ENCODE measurements at regions not wholly inside any gene's neighbourhood (a gene's known extent, or its start where the extent isn't known, plus 50 kb on each side); places are given as distances from the start of the nearest gene placed in this dataset.
A peak's percentile ranks its signal among the peaks of the same experiment; 100 is the strongest.
"Not testable (repeated sequence)": the region's sequence is repeated elsewhere in the genome, so short reads cannot be mapped to it uniquely, and the experiment has no call there.

- DNase-seq (ENCODE audit: low read depth, low spot score): no peak
- in situ Hi-C loops (cut with HindIII; ENCODE audit: low pct_unique_long_range_greater_than_20kb, low sequenced_read_pairs): no loop called here
Measured at GRCh38 chr1:194950584-194950983, 1657.7 kb downstream of the KCNT2 start.

DNA sequence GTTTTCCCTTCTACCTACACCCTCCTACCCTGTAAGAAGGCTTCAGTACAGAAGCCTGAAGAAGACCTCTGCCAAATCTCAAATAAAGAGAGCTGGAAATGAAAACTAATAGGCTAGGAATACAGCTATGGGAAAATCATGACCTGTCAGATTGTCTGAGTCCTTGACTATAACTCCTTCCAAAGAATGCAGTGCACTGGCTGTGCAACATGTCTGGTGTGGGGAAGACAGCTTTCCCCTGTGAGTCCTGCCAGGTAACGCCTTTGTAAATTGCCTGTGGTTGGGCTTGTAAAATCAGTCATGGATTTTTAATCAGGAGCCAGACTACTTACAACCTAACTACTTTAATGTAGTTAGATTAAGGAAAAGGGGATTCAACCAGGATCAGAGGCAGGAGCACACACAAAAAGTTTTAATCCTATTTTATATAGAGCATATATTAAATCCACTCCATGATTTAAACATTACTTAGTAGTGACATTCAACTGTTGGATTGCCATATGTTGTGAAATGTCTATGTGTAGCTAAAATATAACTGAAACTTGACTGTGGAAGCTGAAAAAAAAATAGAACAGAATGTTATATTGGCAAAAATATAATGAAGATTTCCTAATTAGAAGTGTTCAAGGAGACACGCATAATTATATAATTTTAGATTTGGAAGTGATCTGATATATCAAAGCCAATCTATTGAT, 1667.8 kb downstream of the KCNT2 start:
- in situ Hi-C loops (cut with HindIII; ENCODE audit: low pct_unique_long_range_greater_than_20kb, low sequenced_read_pairs): no loop called here
- no peak for DNase-seq (ENCODE audit: low read depth, low spot score)

DNA sequence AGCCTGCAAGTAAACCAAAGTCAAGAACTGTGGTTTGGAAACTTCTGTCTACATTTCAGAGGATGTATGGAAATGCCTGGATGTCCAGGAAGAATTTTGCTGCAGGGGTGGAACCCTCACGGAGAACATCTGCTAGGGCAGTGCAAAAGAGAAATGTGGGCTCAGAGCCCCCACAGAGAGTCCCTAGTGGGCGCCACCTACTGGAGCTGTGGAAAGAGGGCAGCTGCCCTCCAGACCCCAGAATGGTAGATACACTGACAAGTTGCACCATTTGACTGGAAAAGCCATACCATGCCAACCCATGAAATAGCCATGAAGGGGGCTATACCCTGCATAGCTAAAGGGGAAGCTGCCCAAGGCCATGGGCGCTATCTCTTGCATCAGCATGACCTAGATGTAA, 1672.4 kb downstream of the KCNT2 start:
- in situ Hi-C loops (cut with HindIII; ENCODE audit: low pct_unique_long_range_greater_than_20kb, low sequenced_read_pairs): no loop called here
- no peak for DNase-seq (ENCODE audit: low read depth, low spot score)

- in situ Hi-C loops (cut with HindIII; ENCODE audit: low pct_unique_long_range_greater_than_20kb, low sequenced_read_pairs): no loop called here
- no peak for DNase-seq (ENCODE audit: low read depth, low spot score)
Measured at GRCh38 chr1:194931166-194931565, 1677.1 kb downstream of the KCNT2 start.

DNA sequence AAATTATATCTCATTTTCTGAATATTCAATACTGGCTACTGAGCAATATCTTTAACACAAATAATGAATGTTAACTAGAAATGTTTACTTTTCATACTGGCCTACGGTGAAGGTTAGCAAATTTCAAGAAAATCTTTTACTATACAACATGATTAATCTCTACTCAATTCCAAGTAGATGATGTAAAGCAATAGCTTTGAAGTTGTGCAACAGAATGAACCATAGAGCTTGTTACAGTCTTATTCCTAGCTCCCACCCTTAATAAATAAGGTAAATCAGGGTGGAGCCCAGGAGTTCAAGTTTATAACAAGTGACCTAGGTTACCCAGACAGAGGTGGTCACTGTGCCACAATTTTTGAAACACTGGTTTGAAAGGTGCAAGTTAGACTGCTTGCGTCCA, 1678.1 kb downstream of the KCNT2 start:
- in situ Hi-C loops (cut with HindIII; ENCODE audit: low pct_unique_long_range_greater_than_20kb, low sequenced_read_pairs): no loop called here
- no peak for DNase-seq (ENCODE audit: low read depth, low spot score)

- in situ Hi-C loops (cut with HindIII; ENCODE audit: low pct_unique_long_range_greater_than_20kb, low sequenced_read_pairs): no loop called here
- no peak for DNase-seq (ENCODE audit: low read depth, low spot score)
Measured at GRCh38 chr1:194929357-194929756, 1678.9 kb downstream of the KCNT2 start.

- DNase-seq (ENCODE audit: low read depth, low spot score): no peak
- in situ Hi-C loops (cut with HindIII; ENCODE audit: low pct_unique_long_range_greater_than_20kb, low sequenced_read_pairs): no loop called here
Measured at GRCh38 chr1:194919146-194919545, 1689.1 kb downstream of the KCNT2 start.

DNA sequence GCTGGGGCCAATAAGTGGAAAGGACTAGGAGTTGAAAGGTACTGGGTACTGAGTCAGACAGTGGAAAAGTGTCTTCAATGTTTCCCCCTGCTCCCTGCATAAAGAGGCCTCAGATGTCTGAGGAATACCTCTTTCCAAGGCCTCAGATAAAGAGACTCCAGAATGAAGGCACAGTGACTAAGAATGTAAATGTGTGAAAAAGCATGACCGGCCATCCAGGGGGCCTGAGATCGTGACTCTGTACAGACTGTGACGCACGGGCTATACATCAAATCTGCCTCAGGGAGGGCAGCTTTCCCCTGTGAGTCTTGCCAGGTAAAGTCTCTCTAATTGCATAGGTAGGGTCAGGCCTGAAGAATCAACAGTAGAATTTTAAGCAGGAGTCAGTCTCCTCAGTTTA, 1690.5 kb downstream of the KCNT2 start:
- in situ Hi-C loops (cut with HindIII; ENCODE audit: low pct_unique_long_range_greater_than_20kb, low sequenced_read_pairs): no loop called here
- DNase-seq (ENCODE audit: low read depth, low spot score): no peak

DNA sequence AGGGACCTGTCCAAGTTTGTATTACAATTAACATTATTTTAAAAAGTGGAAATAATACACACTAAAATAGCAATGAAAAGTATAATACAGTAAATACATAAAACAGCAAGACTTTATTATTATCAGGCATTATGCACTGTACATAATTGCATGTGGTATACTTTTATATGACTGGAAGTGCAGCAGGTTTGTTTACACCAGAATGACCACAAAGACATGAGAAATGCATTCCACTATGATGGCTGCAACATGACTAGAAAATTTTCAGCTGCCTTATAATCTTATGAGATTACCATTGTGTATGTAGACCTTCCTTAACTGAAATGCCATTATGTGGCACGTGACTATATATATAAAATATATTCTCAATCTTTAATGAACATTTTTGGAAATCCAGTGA, 1699.6 kb downstream of the KCNT2 start:
- DNase-seq (ENCODE audit: low read depth, low spot score): no peak
- in situ Hi-C loops (cut with HindIII; ENCODE audit: low pct_unique_long_range_greater_than_20kb, low sequenced_read_pairs): no loop called here

- in situ Hi-C loops (cut with HindIII; ENCODE audit: low pct_unique_long_range_greater_than_20kb, low sequenced_read_pairs): no loop called here
- no peak for DNase-seq (ENCODE audit: low read depth, low spot score)
Measured at GRCh38 chr1:194903524-194903923, 1704.7 kb downstream of the KCNT2 start.

DNA sequence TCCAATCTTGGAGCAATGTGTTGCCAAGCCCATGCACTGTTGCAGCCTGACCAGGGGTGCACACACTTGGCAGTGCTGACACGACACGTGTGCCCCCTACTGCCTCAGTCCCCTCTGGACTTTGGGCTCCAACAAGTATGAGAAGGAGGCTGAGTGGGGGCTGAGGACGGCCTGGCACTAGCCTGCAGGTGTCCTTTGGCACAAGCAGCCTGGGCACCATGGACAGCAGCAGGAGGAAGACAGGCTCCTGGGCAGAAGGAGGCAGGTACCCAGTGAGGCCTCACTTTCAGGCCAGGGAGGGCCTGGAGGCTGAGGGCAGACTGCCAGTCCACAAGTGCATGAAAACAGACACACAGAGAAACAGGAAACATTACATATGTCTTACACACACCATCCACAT, 1702.9 kb upstream of the B3GALT2 start:
- DNase-seq (ENCODE audit: low read depth, low spot score): no peak
- in situ Hi-C loops (cut with HindIII; ENCODE audit: low pct_unique_long_range_greater_than_20kb, low sequenced_read_pairs): no loop called here

GRCh38 chr1:194870860-194871259, 1684.4 kb upstream of the B3GALT2 start:
- in situ Hi-C loops (cut with HindIII; ENCODE audit: low pct_unique_long_range_greater_than_20kb, low sequenced_read_pairs): no loop called here
- peak; percentile 11 for DNase-seq (ENCODE audit: low read depth, low spot score)

DNA sequence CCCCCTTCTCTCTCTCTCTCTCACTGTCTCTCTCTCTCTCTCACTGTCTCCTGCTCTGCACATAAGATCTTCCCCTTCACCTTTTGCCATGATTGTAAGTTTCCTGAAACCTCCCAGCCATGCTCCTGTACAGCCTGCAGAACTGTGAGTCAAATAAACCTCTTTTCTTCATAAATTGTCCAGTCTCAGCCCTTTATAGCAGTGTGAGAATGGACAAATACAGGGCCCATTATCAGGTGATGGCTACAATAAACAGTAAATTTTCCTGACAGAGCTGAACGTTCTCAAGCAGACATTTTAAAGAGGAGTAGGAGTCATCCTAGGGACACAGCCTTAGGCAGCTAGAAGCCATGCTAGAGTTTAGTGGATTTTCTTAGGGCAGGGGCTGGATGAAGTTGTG, 1679.7 kb upstream of the B3GALT2 start:
- in situ Hi-C loops (cut with HindIII; ENCODE audit: low pct_unique_long_range_greater_than_20kb, low sequenced_read_pairs): no loop called here
- DNase-seq (ENCODE audit: low read depth, low spot score): no peak

GRCh38 chr1:194865383-194865782, 1679.0 kb upstream of the B3GALT2 start:
- in situ Hi-C loops (cut with HindIII; ENCODE audit: low pct_unique_long_range_greater_than_20kb, low sequenced_read_pairs): no loop called here
- no peak for DNase-seq (ENCODE audit: low read depth, low spot score)

DNA sequence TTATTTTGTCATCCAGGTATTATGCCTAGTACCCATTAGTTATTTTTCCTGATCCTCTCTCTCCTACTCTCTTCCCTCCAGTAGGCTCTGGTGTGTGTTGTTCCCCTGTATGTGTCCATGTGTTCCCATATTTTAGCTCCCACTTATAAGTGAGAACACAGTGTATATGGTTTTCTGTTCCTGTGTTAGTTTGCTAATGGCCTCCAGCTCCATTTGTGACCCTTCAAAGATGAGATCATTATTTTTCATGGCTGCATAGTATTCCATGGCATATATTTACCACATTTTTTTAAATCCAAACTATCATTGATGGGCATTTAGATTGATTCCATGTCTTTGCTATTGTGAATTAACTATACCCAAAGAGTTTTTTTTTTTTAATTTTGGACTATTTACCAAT, 1675.7 kb upstream of the B3GALT2 start:
- in situ Hi-C loops (cut with HindIII; ENCODE audit: low pct_unique_long_range_greater_than_20kb, low sequenced_read_pairs): no loop called here
- DNase-seq (ENCODE audit: low read depth, low spot score): no peak

- DNase-seq (ENCODE audit: low read depth, low spot score): no peak
- in situ Hi-C loops (cut with HindIII; ENCODE audit: low pct_unique_long_range_greater_than_20kb, low sequenced_read_pairs): no loop called here
Measured at GRCh38 chr1:194860248-194861201, 1674.1 kb upstream of the B3GALT2 start.

GRCh38 chr1:194859481-194860154, 1673.2 kb upstream of the B3GALT2 start:
- DNase-seq (ENCODE audit: low read depth, low spot score); in situ Hi-C loops (cut with HindIII; ENCODE audit: low pct_unique_long_range_greater_than_20kb, low sequenced_read_pairs): not testable (repeated sequence)

GRCh38 chr1:194858811-194859480, 1672.5 kb upstream of the B3GALT2 start:
- in situ Hi-C loops (cut with HindIII; ENCODE audit: low pct_unique_long_range_greater_than_20kb, low sequenced_read_pairs); DNase-seq (ENCODE audit: low read depth, low spot score): not testable (repeated sequence)

Measured in SK-MEL-5 (cell line).